GM19324 (cell line): ENCODE measurements at regions not wholly inside any gene's neighbourhood (a gene's known extent, or its start where the extent isn't known, plus 50 kb on each side); places are given as distances from the start of the nearest gene placed in this dataset.
"Not testable (repeated sequence)": the region's sequence is repeated elsewhere in the genome, so short reads cannot be mapped to it uniquely, and the experiment has no call there.

Source experiments
- ATAC-seq: cut with Tn5 transposase; IDR thresholded peaks from one replicate; pipeline ENCODE4 v1.9.1; 2021; ENCODE audit warnings: mild to moderate bottlenecking, moderate library complexity; ENCODE audit not compliant: unreplicated experiment, low FRiP score

DNA sequence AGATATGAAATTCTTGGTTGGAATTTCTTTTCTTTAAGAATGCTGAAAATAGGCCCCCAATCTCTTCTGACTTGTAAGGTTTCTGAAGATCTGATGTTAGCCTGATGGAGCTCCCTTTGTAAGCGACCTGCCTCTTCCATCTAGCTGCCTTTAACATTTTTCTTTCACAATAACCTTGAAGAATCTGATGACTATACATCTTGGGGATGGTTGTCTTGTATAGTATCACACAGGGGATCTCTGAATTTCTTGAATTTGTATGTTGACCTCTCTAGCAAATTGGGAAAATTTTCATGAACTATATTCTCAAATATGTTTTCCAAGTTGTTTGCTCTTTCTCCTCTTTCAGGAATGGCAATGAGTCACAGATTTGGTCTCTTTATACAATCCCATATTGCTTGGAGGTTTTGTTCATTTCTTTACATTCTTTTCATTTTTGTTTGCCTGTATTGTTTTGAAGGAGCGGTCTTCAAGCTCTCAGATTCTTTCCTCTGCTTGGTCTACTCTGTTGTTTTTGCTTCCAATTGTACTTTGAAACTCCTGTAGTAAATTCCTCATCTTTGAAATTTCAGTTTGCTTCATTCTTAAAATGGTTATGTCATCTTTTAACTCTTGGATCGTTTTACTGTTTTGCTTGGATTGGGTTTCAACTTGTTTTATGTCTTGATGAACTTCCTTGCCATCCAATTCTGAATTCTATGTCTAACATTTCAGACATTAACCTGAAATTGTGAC is 245.2 kb upstream of the TARS1 start:
- no peak for ATAC-seq

DNA sequence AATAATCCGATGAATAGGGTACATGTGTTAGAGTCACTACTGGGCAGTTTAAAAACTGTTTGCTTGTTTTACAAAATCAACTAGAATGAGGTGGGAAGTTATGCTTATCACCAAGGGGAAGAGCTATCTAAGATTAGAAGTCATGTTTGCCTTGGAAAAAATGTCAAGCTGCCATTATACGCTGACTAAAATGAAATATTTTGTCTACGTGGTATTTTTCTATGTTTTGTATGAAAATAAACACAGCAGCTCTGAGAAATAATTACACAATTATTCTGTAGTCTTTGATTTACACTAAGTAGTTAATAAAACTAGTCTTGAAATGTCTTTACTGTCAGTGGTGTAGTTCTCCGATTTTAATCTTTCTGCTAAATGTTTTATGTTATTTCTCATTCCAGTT is 241.9 kb upstream of the TARS1 start:
- ATAC-seq = no peak

DNA sequence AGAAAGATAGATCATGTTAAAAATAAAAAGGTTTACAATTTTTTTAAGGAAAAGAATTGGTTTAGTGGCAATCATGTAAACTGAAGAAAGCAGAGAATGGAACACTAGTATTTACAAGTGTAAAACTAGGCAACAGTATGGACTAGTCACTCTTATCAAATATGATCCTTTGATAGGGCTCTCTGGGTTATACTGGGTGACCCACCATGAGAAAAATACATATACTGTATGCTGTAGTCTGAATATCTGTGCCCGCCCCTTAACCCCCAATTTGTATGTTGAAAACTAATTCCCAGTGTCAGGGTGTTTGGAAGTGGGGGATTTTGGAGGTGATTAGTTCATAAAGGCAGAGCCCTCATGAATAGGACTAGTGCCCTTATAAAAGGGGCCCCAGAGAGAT is 236.8 kb upstream of the TARS1 start:
- no peak for ATAC-seq

DNA sequence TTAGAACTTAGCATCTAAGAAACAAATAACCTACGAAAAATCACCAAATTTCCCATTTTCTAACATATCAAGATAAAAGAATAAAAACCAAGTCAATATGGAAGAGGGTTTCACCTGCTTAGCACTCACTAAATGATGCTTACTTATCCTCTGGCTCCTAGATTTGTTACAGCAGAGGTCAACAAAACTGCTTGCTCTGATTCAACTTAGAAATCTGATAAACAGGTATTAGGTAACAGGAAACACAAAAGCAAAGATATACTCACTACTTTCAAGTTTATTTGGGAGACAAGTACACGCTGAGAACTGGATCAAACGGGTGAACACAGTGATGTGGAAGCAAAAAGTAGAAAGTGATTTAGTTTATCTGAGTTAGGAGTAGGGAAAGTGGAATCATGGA is 235.7 kb upstream of the TARS1 start:
- ATAC-seq = no peak

DNA sequence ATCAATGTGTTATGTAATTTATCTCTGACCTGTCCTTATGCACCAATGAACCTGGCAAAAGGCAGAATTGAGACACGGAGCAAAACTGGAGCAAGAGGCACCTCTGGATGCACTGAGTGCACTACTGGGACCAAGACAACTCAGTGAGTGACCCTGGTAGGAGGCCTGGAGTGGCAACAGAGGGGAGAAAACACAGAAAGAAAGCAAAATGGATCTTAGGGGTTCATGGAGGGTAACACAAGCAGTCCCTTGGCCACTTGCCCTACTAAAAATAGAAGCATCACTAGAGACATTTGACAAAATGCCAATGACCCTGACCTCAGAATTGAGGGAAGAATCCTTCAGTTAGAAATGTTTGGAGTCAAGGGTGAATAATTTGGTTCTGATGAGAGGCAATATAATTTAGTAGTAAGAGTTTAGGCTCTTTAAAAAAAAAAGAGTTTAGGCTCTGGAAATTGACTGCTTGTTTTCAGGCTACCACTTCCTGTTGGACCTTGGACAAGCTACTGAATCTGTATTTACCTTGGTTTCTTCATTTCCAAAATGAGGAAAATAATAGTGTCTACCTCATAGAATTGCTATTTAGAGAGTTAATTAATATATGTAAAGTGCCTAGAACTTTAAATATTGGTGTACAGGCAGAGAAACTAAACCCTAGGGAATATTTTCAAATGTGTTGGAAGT is 234.9 kb upstream of the TARS1 start:
- ATAC-seq = no peak

DNA sequence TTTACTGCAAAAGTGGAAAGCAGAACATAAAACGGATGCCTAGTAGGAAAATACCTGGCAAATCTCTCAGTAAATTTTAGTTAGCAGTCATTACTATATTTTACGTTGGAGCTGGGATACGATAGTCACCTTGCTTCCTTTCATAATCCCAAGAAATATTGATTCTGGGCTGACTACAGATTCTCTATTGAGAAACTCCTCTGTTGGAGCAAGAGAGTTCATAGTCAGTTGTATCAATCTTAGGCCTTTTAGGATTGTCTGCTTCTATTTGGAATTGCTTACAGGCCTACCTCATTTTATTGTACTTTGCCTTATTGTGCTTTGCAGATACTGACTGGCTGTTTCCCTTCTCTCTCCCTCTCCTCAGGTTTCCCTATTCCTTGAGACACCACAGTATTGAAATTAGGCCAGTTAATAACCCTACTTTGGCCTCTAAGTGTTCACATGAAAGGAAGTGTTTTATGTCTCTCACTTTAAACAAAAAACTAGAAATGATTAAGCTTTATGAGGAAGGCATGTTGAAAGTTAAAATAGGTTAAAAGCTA is 233.7 kb upstream of the TARS1 start:
- no peak for ATAC-seq

DNA sequence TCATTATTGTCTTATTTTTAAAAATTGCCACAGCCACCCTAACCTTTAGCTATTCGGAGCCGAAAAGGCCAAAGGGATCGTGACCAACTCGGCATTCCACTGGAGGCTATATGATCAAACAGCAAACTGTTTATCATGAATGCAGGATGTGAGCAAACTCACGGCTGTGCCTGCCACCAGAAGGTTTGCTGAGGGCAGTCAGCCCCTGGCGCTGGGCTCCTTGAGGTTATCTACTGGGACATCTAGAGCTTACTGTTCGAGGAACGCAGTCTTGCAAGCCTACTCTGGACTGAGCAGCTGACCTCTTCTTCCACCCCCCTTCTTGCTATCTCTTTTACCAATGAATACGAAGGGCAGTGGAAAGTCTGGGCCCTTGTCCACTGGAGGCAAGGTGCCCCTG is 231.5 kb upstream of the TARS1 start:
- ATAC-seq = no peak

DNA sequence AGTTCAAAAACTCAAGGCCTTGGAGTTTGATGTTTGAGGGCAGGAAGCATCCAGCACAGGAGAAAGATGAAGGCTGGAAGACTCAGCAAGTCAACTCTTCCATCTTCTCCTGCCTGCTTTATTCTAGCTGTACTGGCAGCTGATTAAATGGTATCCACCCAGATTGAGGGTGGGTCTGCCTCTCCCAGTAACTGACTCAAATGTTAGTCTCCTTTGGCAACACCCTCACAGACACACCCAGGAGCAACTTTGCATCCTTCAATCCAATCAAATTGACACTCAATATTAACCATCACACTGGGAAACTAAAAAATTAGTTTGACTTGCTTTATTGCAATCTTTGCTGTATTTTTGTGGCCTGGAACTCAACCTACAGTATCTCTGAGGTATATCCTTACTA is 230.5 kb upstream of the TARS1 start:
- not testable (repeated sequence) for ATAC-seq

DNA sequence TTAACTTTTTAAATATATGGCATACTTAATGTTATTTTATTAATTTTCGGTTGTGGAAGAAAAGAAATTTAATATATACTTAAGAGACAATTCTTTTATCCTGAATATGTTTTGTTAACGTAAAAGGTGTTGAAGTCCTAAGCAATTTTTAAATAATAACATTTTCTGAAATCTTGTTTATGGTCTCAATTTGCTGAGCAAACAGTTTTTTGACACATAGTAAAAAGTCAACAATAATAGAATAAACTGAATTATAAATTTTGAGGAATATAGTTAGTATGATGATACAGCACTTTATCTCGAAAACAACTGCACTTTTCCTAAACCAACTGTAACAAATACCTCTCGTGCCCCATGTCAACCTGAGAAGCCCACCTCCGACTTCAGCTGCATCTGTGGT is 229.8 kb upstream of the TARS1 start:
- ATAC-seq = no peak

DNA sequence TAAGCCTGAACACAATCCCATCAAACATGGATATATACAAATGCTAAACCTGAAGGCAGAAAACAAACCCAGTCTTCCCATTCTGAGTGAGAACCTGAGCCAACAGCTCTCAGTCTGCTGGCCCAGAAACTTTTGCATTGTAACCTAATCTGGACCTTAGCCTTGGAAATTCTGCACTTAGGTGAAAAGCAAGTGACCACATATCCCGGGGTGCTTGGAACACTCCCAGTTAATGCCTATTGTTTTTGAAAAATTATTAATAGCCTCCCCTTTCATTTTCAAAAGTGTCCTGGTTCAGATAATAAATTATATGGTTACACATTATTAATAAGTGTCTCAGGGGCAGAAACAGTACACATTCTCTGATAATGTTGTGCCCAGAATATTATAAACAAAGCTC is 228.3 kb upstream of the TARS1 start:
- no peak for ATAC-seq

DNA sequence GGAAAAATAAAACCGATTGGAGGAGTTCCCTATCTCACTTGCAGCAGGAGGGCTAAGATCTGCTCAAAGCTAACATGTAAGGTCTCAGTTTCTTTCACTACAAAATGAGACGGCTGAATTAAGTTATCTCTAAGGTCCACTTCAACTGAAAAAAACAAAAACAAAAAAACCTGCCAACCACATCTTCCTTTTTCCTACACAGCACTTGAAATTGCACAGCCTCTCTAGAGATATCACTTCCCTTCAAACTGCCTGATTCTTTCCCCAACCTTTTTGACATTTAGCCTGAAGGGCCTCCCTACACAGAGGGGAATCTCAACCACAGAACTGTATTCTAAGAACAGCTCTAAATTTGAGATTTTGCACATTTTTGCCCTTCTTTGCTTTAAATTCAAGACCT is 227.9 kb upstream of the TARS1 start:
- no peak for ATAC-seq

DNA sequence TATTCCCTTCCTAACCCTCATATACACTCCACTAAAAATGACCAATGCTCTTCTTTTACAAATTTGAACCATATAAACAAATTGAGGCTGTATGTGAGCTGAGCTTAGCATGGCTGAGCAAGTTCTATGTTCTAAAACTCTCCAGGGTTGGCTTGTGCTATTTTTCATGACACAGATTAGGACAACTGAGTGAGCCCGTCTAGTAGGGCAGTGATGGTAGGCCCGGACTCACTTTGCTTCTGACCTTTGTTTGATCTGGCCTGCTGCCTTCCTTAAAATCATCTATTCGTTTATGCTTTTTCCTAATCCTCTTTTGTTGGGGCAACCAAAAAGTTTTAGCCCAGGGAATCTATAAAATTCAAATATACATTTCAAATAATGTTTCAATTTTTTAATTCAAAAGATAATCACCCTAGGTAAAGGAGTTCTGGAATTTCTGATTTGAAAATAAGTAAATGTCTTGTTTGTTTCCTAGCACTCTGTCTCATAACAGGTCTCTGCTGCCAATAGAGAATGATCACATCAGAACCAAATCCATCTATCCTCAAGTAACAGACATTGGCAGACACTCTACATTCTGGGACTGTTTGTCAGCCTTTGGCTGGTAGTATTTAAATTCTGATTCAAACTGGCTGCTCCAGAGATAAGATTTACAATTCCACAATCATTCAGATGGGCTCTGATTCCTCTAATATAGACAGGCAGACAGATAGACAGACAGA is 217.0 kb upstream of the TARS1 start:
- ATAC-seq = no peak

DNA sequence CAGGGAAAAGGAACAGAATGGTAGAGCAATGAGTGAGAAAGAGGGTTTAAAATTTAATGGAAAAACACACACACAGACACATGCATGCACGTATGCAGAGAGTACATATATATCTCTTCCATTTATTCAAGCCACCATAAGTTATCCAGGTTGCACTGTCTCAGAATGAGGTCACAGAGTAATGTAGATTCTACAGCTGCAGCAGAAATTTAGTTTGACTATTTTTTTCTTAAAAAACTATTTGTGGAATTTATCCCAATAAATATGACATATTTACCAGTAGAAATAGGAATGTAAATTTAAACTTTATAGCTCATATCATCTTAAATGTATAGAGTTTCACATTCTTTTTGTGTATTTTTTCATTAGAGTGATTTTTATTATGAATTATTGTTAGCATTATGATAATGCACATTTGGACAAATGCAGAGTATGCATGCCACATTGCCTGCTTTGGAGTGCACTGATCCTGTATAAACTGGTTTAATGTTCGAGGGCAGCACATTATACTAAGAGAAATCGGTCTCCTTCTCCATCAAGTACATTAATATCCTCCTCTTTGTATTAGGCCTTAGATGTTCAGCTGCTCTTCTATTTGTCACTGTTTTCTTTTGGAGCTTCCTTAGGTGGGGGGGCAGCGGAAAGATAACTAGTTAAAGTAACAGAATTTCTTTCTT is 216.3 kb upstream of the TARS1 start:
- ATAC-seq = no peak

DNA sequence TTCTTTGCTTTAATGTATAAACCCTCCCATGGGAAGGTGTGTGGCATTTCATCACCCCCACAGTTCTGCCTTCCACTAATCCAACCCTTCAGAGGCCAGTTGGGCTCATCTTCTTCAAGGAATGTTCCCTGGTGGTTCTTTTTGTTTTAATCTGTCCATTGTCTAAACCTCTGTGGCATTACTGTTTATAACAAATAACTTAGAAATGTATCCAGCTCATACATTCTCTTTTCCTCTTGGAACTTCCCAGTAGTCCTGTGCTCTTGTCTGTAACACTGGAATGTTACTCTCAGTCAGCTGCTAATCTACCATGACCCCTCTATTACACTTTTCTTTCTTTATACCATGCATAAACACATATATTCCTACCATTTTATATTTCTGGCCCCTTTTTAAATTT is 213.5 kb upstream of the TARS1 start:
- no peak for ATAC-seq

DNA sequence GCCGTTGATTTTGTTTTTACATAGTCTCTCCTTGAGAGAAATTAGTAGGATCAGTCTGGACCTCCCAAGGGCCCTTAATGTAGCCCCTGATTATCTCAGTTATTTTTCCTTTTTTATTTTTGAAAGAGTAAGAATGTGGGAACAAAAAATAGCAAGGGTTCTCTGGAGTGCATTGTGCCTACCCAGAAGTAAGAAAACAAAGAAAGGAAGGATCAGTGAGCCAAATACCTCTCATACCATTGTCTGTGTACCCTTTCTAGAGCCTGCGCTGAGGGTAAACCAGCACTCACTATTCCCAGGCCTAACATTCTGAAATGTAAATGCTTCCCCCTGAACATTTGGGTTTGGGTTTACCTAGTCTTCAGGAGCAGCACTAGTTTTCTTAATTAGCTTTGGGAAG is 213.0 kb upstream of the TARS1 start:
- no peak for ATAC-seq

DNA sequence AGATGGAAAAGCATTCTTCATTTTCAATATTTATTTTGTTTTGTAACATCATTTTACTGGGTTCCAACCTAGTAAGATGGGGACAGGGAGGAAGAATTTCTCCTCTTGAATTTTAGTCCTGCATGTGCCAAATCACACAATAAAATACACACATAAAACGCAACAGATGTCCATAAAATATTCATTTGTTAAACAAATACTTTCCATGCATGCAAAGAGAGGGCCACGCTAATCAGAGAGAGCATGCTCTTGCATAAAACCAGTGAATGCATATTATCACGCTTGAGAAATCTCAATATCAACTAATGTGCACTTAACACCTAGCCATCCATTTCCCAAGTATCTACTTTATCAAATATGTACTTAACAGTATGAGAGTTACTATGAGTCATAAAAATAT is 212.6 kb upstream of the TARS1 start:
- no peak for ATAC-seq

DNA sequence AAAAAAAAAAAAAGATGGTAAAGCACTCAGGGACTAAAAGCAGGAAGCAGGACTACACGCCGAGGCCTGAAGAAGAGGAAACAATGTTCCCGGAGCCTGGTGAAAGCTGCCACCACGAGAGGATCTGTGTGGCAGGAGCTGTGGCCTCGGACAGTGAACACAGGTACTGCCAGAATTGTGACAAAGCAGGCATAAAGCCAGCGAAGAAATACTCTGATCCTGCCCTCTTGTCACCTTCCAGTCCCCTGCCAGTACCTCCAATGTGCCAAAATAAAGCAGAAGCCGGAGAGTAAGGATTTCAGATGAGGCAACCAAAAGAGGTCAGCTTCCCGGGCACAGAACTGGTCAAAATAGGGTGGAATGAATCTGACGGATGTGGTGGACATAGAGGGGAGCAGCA is 211.5 kb upstream of the TARS1 start:
- no peak for ATAC-seq

DNA sequence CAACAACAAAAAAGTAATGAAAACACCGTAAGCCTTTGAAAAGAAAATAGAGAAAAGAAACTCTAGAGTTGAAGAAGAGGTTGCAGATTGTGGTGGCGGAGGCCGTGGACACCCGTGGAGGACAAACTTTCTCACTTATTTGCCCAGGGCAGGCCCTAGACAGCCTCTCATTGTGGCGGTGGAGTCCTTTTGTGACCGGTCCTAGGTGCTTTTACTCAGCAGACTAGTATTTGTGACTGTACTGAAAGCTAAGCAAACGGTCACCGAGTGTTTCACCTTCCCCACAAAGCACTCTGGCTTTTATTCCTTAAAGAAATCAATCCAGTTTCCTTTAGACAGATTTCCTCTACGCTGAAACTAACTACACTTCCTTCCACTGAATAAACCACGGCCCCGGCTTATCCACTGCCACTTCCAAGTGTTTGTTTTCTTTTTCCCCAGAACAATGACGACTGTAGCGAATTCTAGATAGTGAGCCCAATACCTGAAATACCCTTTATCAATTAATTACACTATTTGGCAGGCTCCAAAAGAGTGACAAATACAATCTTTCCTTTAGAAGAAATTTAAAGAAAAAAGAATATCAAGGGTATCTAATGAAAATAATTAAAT is 210.2 kb upstream of the TARS1 start:
- no peak for ATAC-seq

DNA sequence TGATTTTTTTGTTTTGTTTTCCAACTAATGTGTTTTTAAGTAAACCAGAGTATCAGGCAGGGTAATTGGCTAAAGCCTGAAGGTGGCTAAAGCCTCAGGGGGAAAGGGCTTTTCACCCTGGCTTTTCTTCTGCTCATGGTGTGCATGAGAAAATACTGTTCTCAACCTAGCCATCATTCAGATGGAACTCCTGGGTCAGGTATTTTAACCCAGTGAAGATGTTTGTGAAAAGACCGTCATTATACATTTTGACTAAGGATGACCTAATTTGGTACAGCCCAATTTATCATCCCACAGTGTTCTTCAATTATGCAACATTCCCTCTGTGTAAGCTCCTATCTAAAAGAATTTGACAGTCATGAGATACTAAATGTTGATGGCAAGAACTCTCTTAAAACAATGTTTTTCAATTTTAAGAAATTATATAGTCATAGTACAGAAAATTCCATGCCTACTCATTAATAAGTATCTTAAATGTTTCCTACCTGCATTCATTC is 209.5 kb upstream of the TARS1 start:
- ATAC-seq = no peak

DNA sequence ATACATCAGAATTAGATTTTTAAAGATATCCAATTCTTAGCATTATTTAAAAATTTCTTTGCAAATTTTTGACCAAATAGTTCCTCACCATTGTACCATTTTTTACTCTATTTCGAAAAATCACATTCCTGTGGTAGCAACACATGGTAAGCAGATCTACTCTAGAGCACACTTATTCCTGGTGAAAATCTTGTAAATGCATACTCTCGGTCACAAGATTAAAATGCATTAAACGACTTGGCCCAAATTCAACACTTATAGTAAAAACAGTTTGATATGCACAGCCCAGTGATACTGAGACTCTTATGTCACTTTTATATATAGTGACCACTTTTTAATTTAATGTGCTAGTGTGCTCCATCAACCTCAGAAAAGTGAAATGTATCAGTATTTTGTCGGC is 208.8 kb upstream of the TARS1 start:
- ATAC-seq = no peak
